A673 (cell line): ENCODE measurements at regions not wholly inside any gene's neighbourhood (a gene's known extent, or its start where the extent isn't known, plus 50 kb on each side); places are given as distances from the start of the nearest gene placed in this dataset.

ENCODE experiments used
- CTCF ChIP-seq: fragments of 300-800, 200-600 bp; sonication (generic); conservative IDR thresholded peaks from 2 replicates; pipeline ENCODE4 v1.5.1; 2017; ENCODE audit warnings: low read depth, mild to moderate bottlenecking, antibody characterized with exemption, low read length, moderate library complexity, mixed read lengths
- EZH2 ChIP-seq: fragments of 200-600 bp; sonication (generic); IDR thresholded peaks from 2 replicates; pipeline ENCODE4 v1.6.1; 2017; ENCODE audit warnings: borderline replicate concordance, low read depth, mild to moderate bottlenecking, mixed read lengths, antibody characterized with exemption, low read length; ENCODE audit not compliant: poor library complexity, severe bottlenecking

DNA sequence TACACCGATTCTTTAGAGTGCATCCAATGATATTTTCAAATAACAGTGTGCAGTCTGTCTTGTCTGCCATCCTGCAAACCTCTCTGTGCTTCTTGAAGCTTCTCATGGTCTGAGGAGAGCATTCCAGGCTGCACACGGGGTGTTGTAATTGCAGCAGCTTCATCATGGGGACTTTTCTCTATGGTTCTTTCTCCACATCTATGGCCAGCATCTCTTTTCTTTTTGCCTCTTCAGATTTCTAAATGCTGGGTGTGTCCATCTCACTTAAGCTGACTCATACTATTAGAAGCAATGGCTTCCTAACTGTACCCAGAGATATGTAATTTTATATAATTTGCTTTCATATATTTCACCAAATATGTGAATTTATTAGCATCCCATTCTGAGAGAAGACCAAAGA is 63.8 kb upstream of the EPHB3 start:
- TF ChIP-seq CTCF (no peak), EZH2 (no peak)
